Fibroblast of lung (primary cell): ENCODE measurements at regions not wholly inside any gene's neighbourhood (a gene's known extent, or its start where the extent isn't known, plus 50 kb on each side); places are given as distances from the start of the nearest gene placed in this dataset.

Source experiments
- DNase-seq, 2 donors: peaks; one replicate each; pipeline versions ENCODE4 v3.0.0 to v3.0.0-alpha.2; 2010; ENCODE audit warnings: low read depth in 2 of 2
- H2AFZ ChIP-seq: 2 replicates; pipeline ENCODE4 v1.5.1; 2012; ENCODE audit warnings: low read length, control low read depth, inconsistent platforms
- H3K27ac ChIP-seq: 2 replicates; pipeline ENCODE4 v1.5.1; 2011; ENCODE audit warnings: low read length, control low read depth; ENCODE audit not compliant: insufficient read depth
- H3K27me3 ChIP-seq: 2 replicates; pipeline ENCODE4 v1.5.1; 2011; ENCODE audit warnings: mild to moderate bottlenecking, low read length; ENCODE audit not compliant: control insufficient read depth, insufficient read depth
- H3K36me3 ChIP-seq: 2 replicates; pipeline ENCODE4 v1.5.1; 2011; ENCODE audit warnings: low read length; ENCODE audit not compliant: control insufficient read depth, insufficient read depth
- H3K4me1 ChIP-seq: 2 replicates; pipeline ENCODE4 v1.5.1; 2011; ENCODE audit warnings: low read length; ENCODE audit not compliant: control insufficient read depth, insufficient read depth; ENCODE audit errors: extremely low read depth
- H3K4me2 ChIP-seq: 2 replicates; pipeline ENCODE4 v1.5.1; 2011; ENCODE audit warnings: low read length, control low read depth; ENCODE audit not compliant: insufficient read depth; ENCODE audit errors: extremely low read depth
- H3K4me3 ChIP-seq, 4 experiments: fragments of 200-600 bp in 1 of 4; sonication (generic) in 1 of 4; replicated peaks in 1 of 4; 2 replicates each; pipeline ENCODE4 v1.5.1; 2011 to 2016; ENCODE audit warnings: low read length in 4 of 4, low read depth in 3 of 4, mild to moderate bottlenecking in 3 of 4, control low read depth in 2 of 4, inconsistent platforms in 1 of 4, mixed read lengths in 1 of 4; ENCODE audit not compliant: insufficient read depth in 1 of 4; ENCODE audit errors: control extremely low read depth in 1 of 4
- H3K79me2 ChIP-seq: 2 replicates; pipeline ENCODE4 v1.5.1; 2012; ENCODE audit warnings: mild to moderate bottlenecking, low read length, inconsistent platforms; ENCODE audit not compliant: control insufficient read depth, insufficient read depth
- H3K9ac ChIP-seq: 2 replicates; pipeline ENCODE4 v1.5.1; 2011; ENCODE audit warnings: mild to moderate bottlenecking, low read length, control low read depth; ENCODE audit not compliant: insufficient read depth
- H3K9me3 ChIP-seq: 2 replicates; pipeline ENCODE4 v1.5.1; 2012; ENCODE audit warnings: low read depth, low read length; ENCODE audit not compliant: control insufficient read depth, insufficient read depth
- H4K20me1 ChIP-seq: 2 replicates; pipeline ENCODE4 v1.5.1; 2011; ENCODE audit warnings: low read length; ENCODE audit not compliant: control insufficient read depth, insufficient read depth; ENCODE audit errors: extremely low read depth
- EZH2 ChIP-seq: IDR thresholded peaks from 2 replicates; pipeline ENCODE4 v1.5.1; 2012; ENCODE audit warnings: low read length, control low read depth, mild to moderate bottlenecking; ENCODE audit errors: missing control alignments
- TF ChIP-seq, protein P1 (sequence below), 2 donors: IDR thresholded peaks in 1 of 2; conservative IDR thresholded peaks in 1 of 2; 1 replicate in 1 of 2; 2 replicates in 1 of 2; pipeline ENCODE4 v1.5.1; 2011 to 2012; ENCODE audit warnings: low read length in 2 of 2, control low read depth in 1 of 2, inconsistent platforms in 1 of 2, low read depth in 1 of 2, mild to moderate bottlenecking in 1 of 2

DNA sequence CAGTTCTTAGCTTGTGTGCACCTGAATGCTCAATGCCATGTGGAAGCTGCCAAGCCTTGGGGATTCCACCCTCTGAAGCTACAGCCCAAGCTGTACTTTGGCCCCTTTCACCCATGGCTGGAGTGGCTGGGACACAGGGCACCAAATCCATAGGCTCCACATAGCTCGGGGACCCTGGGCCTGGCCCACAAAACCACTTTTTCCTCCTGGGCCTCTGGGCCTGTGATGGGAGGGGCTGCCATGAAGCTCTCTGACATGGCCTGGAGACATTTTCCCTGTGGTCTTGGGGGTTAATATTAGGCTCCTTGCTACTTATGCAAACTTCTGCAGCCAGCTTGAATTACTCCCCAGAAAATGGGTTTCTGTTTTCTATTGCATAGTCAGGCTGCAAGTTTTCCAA is 579.9 kb downstream of the MATN1 start:
- H3K4me2 ChIP-seq: no peak overlapping the region
- H3K27me3 ChIP-seq: no peaks in the 10 kb centered on the region
- H4K20me1 ChIP-seq: no peaks in the 10 kb centered on the region

DNA sequence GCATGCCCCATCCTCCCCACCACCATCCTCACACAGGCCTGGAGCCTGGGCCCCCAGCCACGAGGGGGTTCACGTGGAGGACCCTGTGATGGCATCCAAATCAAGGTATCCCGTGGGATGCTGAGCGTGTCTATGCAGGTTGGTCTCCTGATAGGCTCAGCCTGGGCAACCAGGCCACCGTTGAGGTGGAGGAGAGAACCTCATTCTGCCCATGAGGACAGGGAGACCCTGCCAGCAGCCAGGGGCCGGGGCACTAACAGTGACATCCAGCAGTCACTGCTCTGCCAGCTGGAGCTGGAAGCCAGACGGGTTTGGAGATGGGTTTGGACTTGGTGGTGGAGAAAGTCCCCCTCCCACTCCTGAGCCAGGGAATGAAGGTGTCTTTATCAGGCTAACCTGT is 582.8 kb downstream of the MATN1 start:
- Histone ChIP-seq H3K36me3 (no peaks in the 10 kb centered on the region), H3K4me3 (no peak overlapping the region), H4K20me1 (no peaks in the 10 kb centered on the region), H3K9me3 (no peaks in the 10 kb centered on the region), H3K9ac (no peak overlapping the region), H3K4me1 (no peaks in the 10 kb centered on the region), H2AFZ (no peak overlapping the region), H3K27ac (no peak overlapping the region), H3K79me2 (no peaks in the 10 kb centered on the region), H3K27me3 (no peaks in the 10 kb centered on the region), H3K4me2 (no peak overlapping the region)
- DNase-seq: no peak
- TF ChIP-seq, protein P1, sequence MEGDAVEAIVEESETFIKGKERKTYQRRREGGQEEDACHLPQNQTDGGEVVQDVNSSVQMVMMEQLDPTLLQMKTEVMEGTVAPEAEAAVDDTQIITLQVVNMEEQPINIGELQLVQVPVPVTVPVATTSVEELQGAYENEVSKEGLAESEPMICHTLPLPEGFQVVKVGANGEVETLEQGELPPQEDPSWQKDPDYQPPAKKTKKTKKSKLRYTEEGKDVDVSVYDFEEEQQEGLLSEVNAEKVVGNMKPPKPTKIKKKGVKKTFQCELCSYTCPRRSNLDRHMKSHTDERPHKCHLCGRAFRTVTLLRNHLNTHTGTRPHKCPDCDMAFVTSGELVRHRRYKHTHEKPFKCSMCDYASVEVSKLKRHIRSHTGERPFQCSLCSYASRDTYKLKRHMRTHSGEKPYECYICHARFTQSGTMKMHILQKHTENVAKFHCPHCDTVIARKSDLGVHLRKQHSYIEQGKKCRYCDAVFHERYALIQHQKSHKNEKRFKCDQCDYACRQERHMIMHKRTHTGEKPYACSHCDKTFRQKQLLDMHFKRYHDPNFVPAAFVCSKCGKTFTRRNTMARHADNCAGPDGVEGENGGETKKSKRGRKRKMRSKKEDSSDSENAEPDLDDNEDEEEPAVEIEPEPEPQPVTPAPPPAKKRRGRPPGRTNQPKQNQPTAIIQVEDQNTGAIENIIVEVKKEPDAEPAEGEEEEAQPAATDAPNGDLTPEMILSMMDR (conservative IDR thresholded peaks at IDR 0.05 in 1 of 2, IDR thresholded peaks at IDR 0.05 in 1 of 2; ENCODE audit: low read depth in 1 of 2, low read length in 2 of 2): no peak
- no peak for TF ChIP-seq EZH2

More for the DNA sequence above, 579.9 kb downstream of the MATN1 start:
- Histone ChIP-seq H3K79me2 (no peaks in the 10 kb centered on the region), H3K4me3 (no peak overlapping the region), H3K9ac (no peak overlapping the region), H2AFZ (no peak overlapping the region), H3K27ac (no peak overlapping the region), H3K36me3 (no peaks in the 10 kb centered on the region), H3K4me1 (no peaks in the 10 kb centered on the region), H3K9me3 (no peaks in the 10 kb centered on the region)
- no peak for DNase-seq
- TF ChIP-seq, protein P1 (conservative IDR thresholded peaks at IDR 0.05 in 1 of 2, IDR thresholded peaks at IDR 0.05 in 1 of 2; ENCODE audit: low read depth in 1 of 2, low read length in 2 of 2): no peak
- TF ChIP-seq EZH2: no peak

DNA sequence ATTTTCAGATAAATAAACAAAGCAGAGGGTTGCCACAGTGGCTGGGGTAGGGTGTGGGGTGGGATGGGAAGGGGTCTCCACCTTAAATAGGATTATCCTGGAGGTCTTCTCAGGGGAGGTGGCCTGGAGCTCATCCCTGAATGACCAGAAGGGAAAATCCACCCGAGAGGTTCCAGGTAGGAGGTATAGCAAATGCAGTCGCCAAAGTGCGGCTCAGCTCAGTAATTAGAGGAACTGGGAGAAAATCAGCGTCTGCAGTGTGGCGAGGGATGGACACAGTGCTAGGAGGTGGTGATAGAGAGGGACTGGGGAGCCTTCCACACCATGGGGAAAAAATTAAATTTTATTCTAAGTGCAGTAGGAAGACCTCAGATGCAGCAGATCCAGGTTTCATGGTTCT is 584.5 kb downstream of the MATN1 start:
- Histone ChIP-seq H3K79me2 (no peaks in the 10 kb centered on the region), H3K36me3 (no peaks in the 10 kb centered on the region), H3K4me3 (no peak overlapping the region), H3K27me3 (no peaks in the 10 kb centered on the region), H3K9me3 (no peaks in the 10 kb centered on the region), H2AFZ (no peak overlapping the region), H3K9ac (no peak overlapping the region), H3K4me1 (no peaks in the 10 kb centered on the region), H3K27ac (no peak overlapping the region), H4K20me1 (no peaks in the 10 kb centered on the region), H3K4me2 (no peak overlapping the region)
- no peak for TF ChIP-seq EZH2
- TF ChIP-seq, protein P1 (conservative IDR thresholded peaks at IDR 0.05 in 1 of 2, IDR thresholded peaks at IDR 0.05 in 1 of 2; ENCODE audit: low read depth in 1 of 2, low read length in 2 of 2): no peak
- no peak for DNase-seq
